ENCODE measurements at regions not wholly inside any gene's neighbourhood (a gene's known extent, or its start where the extent isn't known, plus 50 kb on each side); places are given as distances from the start of the nearest gene placed in this dataset.

DNA sequence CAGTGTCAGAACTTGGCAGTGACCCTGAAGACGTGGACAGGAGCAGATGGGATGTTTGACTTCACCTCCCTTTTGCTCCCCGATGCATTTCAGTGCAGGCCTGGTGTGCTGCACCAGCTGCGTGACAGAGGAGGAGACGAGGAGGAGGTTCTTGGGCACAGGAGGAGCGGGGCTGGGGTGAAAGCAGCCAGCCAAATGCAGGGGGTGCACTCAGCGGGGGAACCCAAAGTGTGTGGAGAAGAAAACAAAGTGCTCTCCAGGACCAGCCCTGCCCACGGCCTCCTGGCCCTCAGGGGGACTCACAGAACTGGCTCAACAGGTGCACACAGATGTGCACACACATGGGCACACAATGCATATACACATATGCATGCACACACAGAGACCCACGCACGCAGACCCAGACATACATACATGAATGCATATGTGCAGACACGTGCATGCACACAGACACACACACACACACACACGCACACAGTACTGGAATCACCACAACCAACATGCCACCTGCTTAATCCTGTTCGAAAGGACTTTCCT, 91.7 kb upstream of the SFSWAP start:
- no peak overlapping the region for H2BK120ac ChIP-seq (replicated peaks; ENCODE audit: low read depth, low read length)
- H3K4me1 ChIP-seq (replicated peaks in 1 of 4; ENCODE audit: control insufficient read depth in 3 of 4, insufficient read depth in 4 of 4, low read length in 3 of 4), result peaks cover 8 to 26% (median 18%) of the 10 kb centered on the region in 4 experiments
- H3K27me3 ChIP-seq (replicated peaks in 1 of 4; ENCODE audit: control insufficient read depth in 3 of 4, extremely low read depth in 1 of 4, insufficient read depth in 3 of 4, low read length in 3 of 4), result no peaks in the 10 kb centered on the region
- H4K8ac ChIP-seq (ENCODE audit: extremely low read depth, insufficient read depth, low read length), result no peak overlapping the region
- H3K56ac ChIP-seq (replicated peaks; ENCODE audit: insufficient read length, low read depth, low read length), result no peak overlapping the region
- no peak overlapping the region for H2BK12ac ChIP-seq (ENCODE audit: low read depth, low read length)
- TF ChIP-seq CEBPB (IDR thresholded peaks at IDR 0.05; ENCODE audit: low read depth, low read length) (no peak), KDM1A (IDR thresholded peaks at IDR 0.05; ENCODE audit: borderline replicate concordance, low read length) (no peak)
- no peak overlapping the region for H3K4me2 ChIP-seq (ENCODE audit: insufficient read depth in 1 of 2, low read depth in 2 of 2, low read length in 2 of 2)
- no peak overlapping the region for H3K9ac ChIP-seq (replicated peaks in 1 of 4; ENCODE audit: extremely low read depth in 1 of 4, low read depth in 3 of 4, low read length in 3 of 4)
- no peak overlapping the region for H3K23ac ChIP-seq (ENCODE audit: insufficient read length)
- WGBS, 2 experiments (ENCODE audit: extremely low coverage in 1 of 2, insufficient coverage in 1 of 2, insufficient read length in 1 of 2, insufficient replicate concordance in 2 of 2, low coverage in 1 of 2, low lambda C conversion rate in 2 of 2, missing lambda C conversion rate in 1 of 2), result 75% methylated on average over 12 of the region's 12 CpGs; no CpG with 5 or more reads in 1 of the 2 experiments
- H2BK5ac ChIP-seq (ENCODE audit: low read depth, low read length), result 0 out of 2 replicates have a peak overlapping the region, but pooled peaks have one; percentile 3
- H4K91ac ChIP-seq (replicated peaks; ENCODE audit: insufficient read length, low read length), result no peak overlapping the region
- no peak overlapping the region for H3K18ac ChIP-seq (ENCODE audit: extremely low read depth, low read length)
- H3K79me1 ChIP-seq (ENCODE audit: low read depth, low read length), result no peaks in the 10 kb centered on the region
- no peak overlapping the region for H3K4me3 ChIP-seq (ENCODE audit: extremely low read depth in 1 of 4, insufficient read depth in 2 of 4, low read depth in 3 of 4, low read length in 4 of 4)
- ChIA-PET POLR2A (ENCODE audit: partially characterized antibody) (no interaction called here), CTCF (ENCODE audit: partially characterized antibody) (no interaction called here)
- H3K9me3 ChIP-seq (ENCODE audit: insufficient read depth in 2 of 2, low read depth in 1 of 2, low read length in 1 of 2), result no peaks in the 10 kb centered on the region
- H4K20me1 ChIP-seq (replicated peaks in 1 of 2; ENCODE audit: control insufficient read depth in 1 of 2, insufficient read depth in 2 of 2, low read length in 2 of 2), result no peaks in the 10 kb centered on the region
- H3K23me2 ChIP-seq (ENCODE audit: low read depth, low read length), result no peaks in the 10 kb centered on the region
- H2BK20ac ChIP-seq (ENCODE audit: low read length), result no peak overlapping the region
- FAIRE-seq (no peak), DNase-seq (ENCODE audit: low read depth in 1 of 2, low spot score in 2 of 2) (no peak)
- no peak overlapping the region for H3K27ac ChIP-seq (ENCODE audit: low read depth, low read length)
- H4K5ac ChIP-seq (ENCODE audit: insufficient read length, low read depth, low read length), result no peak overlapping the region
- H3K79me2 ChIP-seq (ENCODE audit: control insufficient read depth in 1 of 2, insufficient read depth in 2 of 2, low read length in 2 of 2), result no peaks in the 10 kb centered on the region
- H3K4ac ChIP-seq (replicated peaks; ENCODE audit: insufficient read length, low read depth, low read length), result no peak overlapping the region
- H2BK15ac ChIP-seq (ENCODE audit: low read length), result no peak overlapping the region; the same call in 1 of the 2 replicates
- no peak overlapping the region for H2AFZ ChIP-seq (ENCODE audit: low read length)
- no peak overlapping the region for H2AK5ac ChIP-seq (ENCODE audit: low read depth, low read length)
- H3K36me3 ChIP-seq (ENCODE audit: control insufficient read depth in 2 of 4, insufficient read depth in 4 of 4, low read length in 3 of 4), result no peaks in the 10 kb centered on the region
- H3K14ac ChIP-seq (ENCODE audit: insufficient read length), result no peak overlapping the region

Data from H1 (cell line).